OCI-LY7 (cell line): ENCODE measurements at regions not wholly inside any gene's neighbourhood (a gene's known extent, or its start where the extent isn't known, plus 50 kb on each side); places are given as distances from the start of the nearest gene placed in this dataset.

Experiments
- BruUV-seq: library from RNA; stranded (reverse); fragments of 400-500 nt; replicated peaks from 2 replicates; lab custom pipeline; 2021; lab: Mats Ljungman, UMichigan
- CTCF ChIA-PET: fragments of 300-600 bp; sonication (Branson Sonifier 250); formaldehyde crosslinking; loops from one replicate; lab custom pipeline; 2022; ENCODE audit warnings: antibody characterized with exemption; ENCODE audit not compliant: unreplicated experiment; lab: Charles Lee
- POLR2A ChIA-PET: fragments of 300-600 bp; sonication (Branson Sonifier 250); formaldehyde crosslinking; loops from one replicate; lab custom pipeline; 2022; ENCODE audit warnings: antibody characterized with exemption; lab: Charles Lee
- DNase-seq: peaks from one replicate; pipeline ENCODE4 v3.0.0-alpha.2; 2015; ENCODE audit warnings: low spot score
- H2AFZ ChIP-seq: fragments of 200-600 bp; sonication (generic), shearing (Covaris generic); 2 replicates; pipeline ENCODE4 v1.6.1; 2014; ENCODE audit warnings: mild to moderate bottlenecking, antibody characterized with exemption, low read length, moderate library complexity
- H3K27ac ChIP-seq: fragments of 200-600 bp; sonication (generic); 2 replicates; pipeline ENCODE4 v1.5.1; 2014; ENCODE audit warnings: mixed run types, low read depth, mild to moderate bottlenecking, moderate library complexity, low read length, inconsistent platforms; ENCODE audit not compliant: poor library complexity, severe bottlenecking
- H3K36me3 ChIP-seq: fragments of 200-600 bp; sonication (generic); 2 replicates; pipeline ENCODE4 v1.6.1; 2014; ENCODE audit warnings: mild to moderate bottlenecking, antibody characterized with exemption, low read length, moderate library complexity, mixed read lengths; ENCODE audit not compliant: insufficient read depth
- H3K4me1 ChIP-seq: fragments of 200-600 bp; sonication (generic); 2 replicates; pipeline ENCODE4 v1.5.1; 2014; ENCODE audit warnings: mild to moderate bottlenecking, low read length; ENCODE audit not compliant: insufficient read depth, poor library complexity, severe bottlenecking
- H3K4me2 ChIP-seq: fragments of 200-600 bp; sonication (generic); 2 replicates; pipeline ENCODE4 v1.6.1; 2014; ENCODE audit warnings: mild to moderate bottlenecking, low read length
- H3K4me3 ChIP-seq: fragments of 200-600 bp; sonication (generic); 2 replicates; pipeline ENCODE4 v1.5.1; 2014; ENCODE audit warnings: mild to moderate bottlenecking, low read depth, low read length; ENCODE audit not compliant: poor library complexity, severe bottlenecking
- H3K79me2 ChIP-seq: fragments of 200-600 bp; sonication (generic); 2 replicates; pipeline ENCODE4 v1.6.1; 2016; ENCODE audit warnings: low read depth, mild to moderate bottlenecking, low read length, moderate library complexity, mixed read lengths; ENCODE audit not compliant: insufficient read depth
- H3K9me2 ChIP-seq: fragments of 200-600 bp; sonication (generic); 2 replicates; pipeline ENCODE4 v1.6.1; 2016; ENCODE audit warnings: mild to moderate bottlenecking, low read length, mixed read lengths; ENCODE audit not compliant: insufficient read depth
- H3K9me3 ChIP-seq: fragments of 200-600 bp; sonication (generic); 2 replicates; pipeline ENCODE4 v1.6.1; 2014; ENCODE audit warnings: mild to moderate bottlenecking, mixed run types, low read length, mixed read lengths
- H4K20me1 ChIP-seq: fragments of 200-600 bp; sonication (generic); 2 replicates; pipeline ENCODE4 v1.6.1; 2014; ENCODE audit warnings: mild to moderate bottlenecking, antibody characterized with exemption, low read length, moderate library complexity, mixed read lengths; ENCODE audit not compliant: insufficient read depth
- CTCF ChIP-seq: fragments of 200-600 bp; sonication (generic); conservative IDR thresholded peaks from 2 replicates; pipeline ENCODE4 v1.5.1; 2014; ENCODE audit warnings: mild to moderate bottlenecking, antibody characterized with exemption, low read length, moderate library complexity, mixed read lengths
- EZH2phosphoT487 ChIP-seq: fragments of 200-600 bp; sonication (generic); IDR thresholded peaks from 2 replicates; pipeline ENCODE4 v1.6.1; 2018; ENCODE audit warnings: low read depth, borderline replicate concordance, mild to moderate bottlenecking, mixed run types, antibody characterized with exemption, low read length, moderate library complexity, mixed read lengths
- intact Hi-C: fragments of 100-400 bp; cut with micrococcal nuclease; formaldehyde crosslinking; loops from one replicate; pipeline ENCODE4 v1.10.0; 2022; ENCODE audit not compliant: unreplicated experiment

GRCh38 chr10:8260645-8261044, 206.2 kb downstream of the GATA3 start:
- Histone ChIP-seq H3K27ac (no peak overlapping the region), H3K79me2 (no peaks in the 10 kb centered on the region), H3K9me3 (no peaks in the 10 kb centered on the region), H3K4me2 (no peak overlapping the region), H3K4me3 (no peak overlapping the region), H2AFZ (no peak overlapping the region), H4K20me1 (no peaks in the 10 kb centered on the region), H3K4me1 (no peaks in the 10 kb centered on the region), H3K36me3 (no peaks in the 10 kb centered on the region), H3K9me2 (no peaks in the 10 kb centered on the region)
- no peak for TF ChIP-seq EZH2phosphoT487
- no peak for DNase-seq
- ChIA-PET CTCF (no interaction called here), POLR2A (interaction anchor here (0.8 kb wide), 1 partner anchor 17 kb away, joined by 4 read pairs; no protein-coding TSS in a partner anchor)
- intact Hi-C loops = no loop called here
- BruUV-seq = no TSS peak

- Histone ChIP-seq H3K9me2 (no peaks in the 10 kb centered on the region), H3K9me3 (no peaks in the 10 kb centered on the region), H4K20me1 (no peaks in the 10 kb centered on the region), H3K4me3 (no peak overlapping the region), H3K79me2 (no peaks in the 10 kb centered on the region), H3K4me1 (no peaks in the 10 kb centered on the region), H3K36me3 (no peaks in the 10 kb centered on the region), H3K27ac (no peak overlapping the region), H2AFZ (no peak overlapping the region), H3K4me2 (no peak overlapping the region)
- TF ChIP-seq EZH2phosphoT487 = no peak
- no peak for TF ChIP-seq CTCF
- intact Hi-C loops = no loop called here
- CTCF ChIA-PET = no interaction called here
- no TSS peak for BruUV-seq
- no peak for DNase-seq
- POLR2A ChIA-PET = interaction anchor here (0.8 to 1.3 kb wide), 2 partner anchors 9 to 12 kb away, joined by 3 read pairs; no protein-coding TSS in a partner anchor
Observed at GRCh38 chr10:8262317-8262716, 207.8 kb downstream of the GATA3 start.

GRCh38 chr10:8269976-8270375, 215.5 kb downstream of the GATA3 start:
- POLR2A ChIA-PET = no interaction called here
- H3K36me3 ChIP-seq = no peaks in the 10 kb centered on the region
- CTCF ChIA-PET = no interaction called here
- H3K4me3 ChIP-seq = no peak overlapping the region
- intact Hi-C loops = no loop called here
- no peak for TF ChIP-seq EZH2phosphoT487
- TF ChIP-seq CTCF = no peak
- H3K9me3 ChIP-seq = no peaks in the 10 kb centered on the region
- no peak overlapping the region for H3K27ac ChIP-seq
- no peaks in the 10 kb centered on the region for H3K9me2 ChIP-seq
- no peak for DNase-seq
- BruUV-seq = no TSS peak
- H3K4me2 ChIP-seq = no peak overlapping the region
- H4K20me1 ChIP-seq = no peaks in the 10 kb centered on the region
- no peak overlapping the region for H2AFZ ChIP-seq
- no peaks in the 10 kb centered on the region for H3K79me2 ChIP-seq
- no peaks in the 10 kb centered on the region for H3K4me1 ChIP-seq
